ENCODE measurements at regions not wholly inside any gene's neighbourhood (a gene's known extent, or its start where the extent isn't known, plus 50 kb on each side); places are given as distances from the start of the nearest gene placed in this dataset.

DNA sequence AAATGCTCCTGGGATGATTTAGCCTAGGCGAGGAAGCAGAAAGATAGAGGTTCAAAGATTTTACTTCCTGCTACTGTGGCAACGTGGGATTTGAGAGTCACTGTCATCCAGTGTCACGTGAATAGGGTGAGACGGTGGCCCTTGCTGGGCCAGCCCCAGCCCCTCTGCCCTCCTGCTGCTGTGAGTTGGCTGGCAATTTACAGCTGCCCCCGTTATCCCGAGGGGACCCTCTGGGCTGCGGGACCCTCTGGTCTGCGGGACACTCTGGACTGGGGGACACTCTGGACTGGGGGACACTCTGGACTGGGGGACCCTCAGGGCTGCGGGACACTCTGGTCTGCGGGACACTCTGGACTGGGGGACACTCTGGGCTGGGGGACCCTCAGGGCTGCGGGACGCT is 765.4 kb downstream of the TRIML1 start:
- ChIA-PET POLR2A (no interaction called here), CTCF (no interaction called here)
- TF ChIP-seq, protein P1, sequence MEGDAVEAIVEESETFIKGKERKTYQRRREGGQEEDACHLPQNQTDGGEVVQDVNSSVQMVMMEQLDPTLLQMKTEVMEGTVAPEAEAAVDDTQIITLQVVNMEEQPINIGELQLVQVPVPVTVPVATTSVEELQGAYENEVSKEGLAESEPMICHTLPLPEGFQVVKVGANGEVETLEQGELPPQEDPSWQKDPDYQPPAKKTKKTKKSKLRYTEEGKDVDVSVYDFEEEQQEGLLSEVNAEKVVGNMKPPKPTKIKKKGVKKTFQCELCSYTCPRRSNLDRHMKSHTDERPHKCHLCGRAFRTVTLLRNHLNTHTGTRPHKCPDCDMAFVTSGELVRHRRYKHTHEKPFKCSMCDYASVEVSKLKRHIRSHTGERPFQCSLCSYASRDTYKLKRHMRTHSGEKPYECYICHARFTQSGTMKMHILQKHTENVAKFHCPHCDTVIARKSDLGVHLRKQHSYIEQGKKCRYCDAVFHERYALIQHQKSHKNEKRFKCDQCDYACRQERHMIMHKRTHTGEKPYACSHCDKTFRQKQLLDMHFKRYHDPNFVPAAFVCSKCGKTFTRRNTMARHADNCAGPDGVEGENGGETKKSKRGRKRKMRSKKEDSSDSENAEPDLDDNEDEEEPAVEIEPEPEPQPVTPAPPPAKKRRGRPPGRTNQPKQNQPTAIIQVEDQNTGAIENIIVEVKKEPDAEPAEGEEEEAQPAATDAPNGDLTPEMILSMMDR (IDR thresholded peaks at IDR 0.05; ENCODE audit: insufficient read depth, low read length, missing control alignments): no peak

DNA sequence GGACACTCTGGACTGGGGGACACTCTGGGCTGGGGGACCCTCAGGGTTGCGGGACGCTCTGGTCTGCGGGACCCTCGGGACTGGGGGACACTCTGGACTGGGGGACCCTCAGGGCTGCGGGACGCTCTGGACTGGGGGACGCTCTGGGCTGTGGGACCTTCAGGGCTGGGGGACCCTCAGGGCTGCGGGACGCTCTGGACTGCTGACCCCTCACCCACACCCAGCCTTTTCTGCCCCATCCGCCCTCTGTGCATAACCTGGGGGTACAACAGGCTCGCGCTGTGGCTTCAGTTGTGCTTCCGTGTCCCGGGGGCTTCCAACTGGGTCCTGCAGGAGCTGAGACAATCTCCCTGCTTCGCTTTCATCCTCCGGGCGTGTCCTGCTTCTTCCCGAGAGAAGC is 766.0 kb downstream of the TRIML1 start:
- no peak overlapping the region for H3K4me3 ChIP-seq (ENCODE audit: low read depth, low read length)
- POLR2A ChIA-PET: no interaction called here
- DNase-seq (ENCODE audit: low read depth, low spot score): no peak
- TF ChIP-seq, protein P1 (IDR thresholded peaks at IDR 0.05; ENCODE audit: insufficient read depth, low read length, missing control alignments): no peak
- CTCF ChIA-PET: no interaction called here

More for the DNA sequence above, 765.4 kb downstream of the TRIML1 start:
- no peak for DNase-seq (ENCODE audit: low read depth, low spot score)
- no peak overlapping the region for H3K4me3 ChIP-seq (ENCODE audit: low read depth, low read length)

DNA sequence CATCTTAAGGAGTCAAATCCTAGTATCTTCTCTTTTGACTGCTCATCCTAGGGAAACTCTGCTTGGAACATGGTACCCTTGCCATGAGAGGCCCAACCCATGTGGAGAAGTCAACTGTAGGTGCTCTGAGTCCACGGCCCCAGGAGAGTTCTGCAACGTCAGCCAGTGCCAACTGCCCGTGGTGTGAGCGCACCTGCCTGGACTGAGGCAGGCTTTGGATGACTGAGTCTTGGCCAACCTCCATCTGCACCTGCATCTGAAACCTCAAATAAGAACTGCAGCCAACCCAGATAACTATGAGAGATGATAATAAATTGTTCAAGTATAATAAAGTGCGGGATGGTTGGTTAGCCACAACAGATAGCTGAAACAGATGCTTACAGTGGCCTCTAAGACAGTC is 772.0 kb downstream of the TRIML1 start:
- no peak overlapping the region for H3K4me3 ChIP-seq (ENCODE audit: low read depth, low read length)
- ChIA-PET CTCF (no interaction called here), POLR2A (no interaction called here)
- TF ChIP-seq, protein P1 (IDR thresholded peaks at IDR 0.05; ENCODE audit: insufficient read depth, low read length, missing control alignments): no peak
- DNase-seq (ENCODE audit: low read depth, low spot score): no peak

DNA sequence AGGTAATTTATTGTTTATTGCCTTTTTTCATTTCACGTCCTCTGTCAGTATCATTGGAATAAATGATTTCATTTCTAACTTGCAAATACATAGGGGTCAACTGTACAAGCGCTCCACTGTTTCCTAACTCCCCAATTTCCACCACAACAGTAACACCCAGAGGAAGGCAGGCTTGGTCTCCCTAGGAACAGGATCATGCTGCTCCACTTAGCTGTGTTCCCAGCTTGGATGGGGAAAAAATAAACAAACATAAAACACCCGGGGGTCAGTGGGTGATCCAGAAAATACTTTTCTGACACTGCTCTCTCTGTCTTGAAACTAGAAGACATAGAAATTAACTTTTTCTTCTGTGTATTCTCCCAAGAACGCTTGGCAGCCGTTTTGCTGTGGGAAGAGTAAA is 772.5 kb downstream of the TRIML1 start:
- no peak overlapping the region for H3K4me3 ChIP-seq (ENCODE audit: low read depth, low read length)
- ChIA-PET POLR2A (no interaction called here), CTCF (no interaction called here)
- TF ChIP-seq, protein P1 (IDR thresholded peaks at IDR 0.05; ENCODE audit: insufficient read depth, low read length, missing control alignments): no peak
- no peak for DNase-seq (ENCODE audit: low read depth, low spot score)

DNA sequence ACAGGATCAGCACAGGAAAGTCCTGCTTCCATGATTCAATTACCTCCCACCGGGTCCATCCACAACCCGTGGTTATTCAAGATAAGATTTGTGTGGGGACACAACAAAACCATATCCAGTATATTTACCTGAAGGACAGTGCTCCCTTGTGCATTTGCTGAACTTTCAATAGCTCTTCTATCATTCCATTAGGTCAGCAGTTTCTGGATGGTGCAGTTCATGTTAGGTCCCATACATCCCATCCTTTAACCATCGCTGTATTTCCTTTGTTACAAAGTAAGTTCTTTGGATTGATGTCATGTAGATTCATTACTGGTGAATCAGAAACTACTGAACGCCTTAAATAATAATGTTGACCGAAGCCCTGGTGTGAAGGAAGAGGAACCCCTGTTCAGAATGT is 775.9 kb downstream of the TRIML1 start:
- H3K4me3 ChIP-seq (ENCODE audit: low read depth, low read length): no peak overlapping the region
- TF ChIP-seq, protein P1 (IDR thresholded peaks at IDR 0.05; ENCODE audit: insufficient read depth, low read length, missing control alignments): no peak
- ChIA-PET CTCF (no interaction called here), POLR2A (no interaction called here)
- no peak for DNase-seq (ENCODE audit: low read depth, low spot score)

DNA sequence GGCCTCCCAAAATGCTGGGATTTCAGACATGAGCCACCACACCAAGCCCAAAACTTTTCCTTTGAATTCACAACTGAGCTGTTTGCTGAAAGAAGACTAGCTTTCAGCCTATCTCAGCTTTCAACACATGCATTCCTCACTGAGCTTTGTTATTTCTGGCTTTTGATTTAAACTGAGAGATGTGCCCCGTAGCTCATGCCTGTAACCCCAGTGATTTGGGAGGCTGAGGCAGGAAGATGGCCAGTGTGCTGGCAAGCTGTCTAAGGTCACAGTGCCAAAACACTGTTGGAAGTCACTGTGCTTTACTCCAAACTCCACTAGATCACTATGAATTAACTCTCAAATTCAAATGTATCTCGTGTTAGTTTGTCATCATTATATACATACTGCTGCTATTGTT is 779.5 kb downstream of the TRIML1 start:
- CTCF ChIA-PET: no interaction called here
- TF ChIP-seq, protein P1 (IDR thresholded peaks at IDR 0.05; ENCODE audit: insufficient read depth, low read length, missing control alignments): no peak
- H3K4me3 ChIP-seq (ENCODE audit: low read depth, low read length): no peak overlapping the region
- POLR2A ChIA-PET: interaction anchor here (0.7 kb wide), 1 partner anchor 68 kb away, joined by 3 read pairs; no protein-coding TSS in a partner anchor
- no peak for DNase-seq (ENCODE audit: low read depth, low spot score)
